Panc1 (cell line): ENCODE measurements at regions not wholly inside any gene's neighbourhood (a gene's known extent, or its start where the extent isn't known, plus 50 kb on each side); places are given as distances from the start of the nearest gene placed in this dataset.

Source experiments
- ATAC-seq: fragments of 200-7000 bp; cut with Tn5 transposase; 2 replicates; pipeline ENCODE4 v1.9.1; 2020; ENCODE audit warnings: mild to moderate bottlenecking, moderate library complexity
- BruUV-seq: library from RNA; stranded (reverse); fragments of 400-500 nt; replicated peaks from 2 replicates; lab custom pipeline; 2021; lab: Mats Ljungman, UMichigan
- CTCF ChIA-PET: fragments of 300-600 bp; sonication (Branson Sonifier 250); formaldehyde crosslinking; loops from one replicate; lab custom pipeline; 2022; ENCODE audit warnings: antibody characterized with exemption; lab: Charles Lee
- POLR2A ChIA-PET: fragments of 300-600 bp; sonication (Branson Sonifier 250); formaldehyde crosslinking; loops from one replicate; lab custom pipeline; 2022; ENCODE audit warnings: antibody characterized with exemption; lab: Charles Lee
- DNase-seq: peaks from one replicate; pipeline ENCODE4 v3.0.0-alpha.2; 2010; ENCODE audit warnings: low read depth, low spot score
- H3K27ac ChIP-seq: 2 replicates; pipeline ENCODE4 v1.5.1; 2011; ENCODE audit warnings: mild to moderate bottlenecking, low read length, inconsistent platforms
- H3K27me3 ChIP-seq: fragments of 200-500 bp; sonication (Bioruptor generic); 2 replicates; pipeline ENCODE4 v1.6.0; 2014; ENCODE audit warnings: low read length, inconsistent platforms; ENCODE audit not compliant: control insufficient read depth, insufficient read depth
- H3K36me3 ChIP-seq: fragments of 200-500 bp; sonication (Bioruptor generic); 2 replicates; pipeline ENCODE4 v1.5.1; 2014; ENCODE audit warnings: inconsistent platforms, mild to moderate bottlenecking, low read length, moderate library complexity; ENCODE audit not compliant: control insufficient read depth, insufficient read depth
- H3K4me1 ChIP-seq: 2 replicates; pipeline ENCODE4 v1.5.1; 2011; ENCODE audit warnings: inconsistent platforms, mild to moderate bottlenecking, low read length, moderate library complexity; ENCODE audit not compliant: control insufficient read depth, insufficient read depth
- H3K4me3 ChIP-seq, 2 experiments: 2 replicates each; pipeline ENCODE4 v1.5.1; 2011 to 2012; ENCODE audit warnings: low read depth in 2 of 2, low read length in 2 of 2, mild to moderate bottlenecking in 2 of 2, inconsistent platforms in 1 of 2, moderate library complexity in 1 of 2
- H3K9me3 ChIP-seq: fragments of 200-500 bp; sonication (Bioruptor generic); 2 replicates; pipeline ENCODE4 v1.5.1; 2014; ENCODE audit warnings: low read depth, mild to moderate bottlenecking, inconsistent platforms, low read length, moderate library complexity; ENCODE audit not compliant: control insufficient read depth, insufficient read depth
- POLR2AphosphoS5 ChIP-seq: IDR thresholded peaks from 2 replicates; pipeline ENCODE4 v1.6.1; 2012; ENCODE audit warnings: mild to moderate bottlenecking, low read depth, low read length, moderate library complexity
- SIN3A ChIP-seq: IDR thresholded peaks from 2 replicates; pipeline ENCODE4 v1.6.1; 2012; ENCODE audit warnings: low read depth, mild to moderate bottlenecking, low read length, moderate library complexity, borderline replicate concordance; ENCODE audit not compliant: insufficient read depth
- TCF7L2 ChIP-seq: IDR thresholded peaks from 2 replicates; pipeline ENCODE4 v1.6.1; 2011; ENCODE audit warnings: mild to moderate bottlenecking, low read depth, low read length, inconsistent platforms
- in situ Hi-C: cut with HindIII; loops from 2 replicates; pipeline ENCODE4 v1.10.0; 2016; ENCODE audit warnings: low sequenced_read_pairs, low pct_unique_long_range_greater_than_20kb
- intact Hi-C: fragments of 100-400 bp; cut with micrococcal nuclease; formaldehyde crosslinking; loops from one replicate; pipeline ENCODE4 v1.10.0; 2022; ENCODE audit not compliant: unreplicated experiment
- TF ChIP-seq, protein P1 (sequence below), 2 experiments: IDR thresholded peaks; 2 replicates each; pipeline ENCODE4 v1.6.1; 2011 to 2012; ENCODE audit warnings: low read depth in 2 of 2, control low read depth in 1 of 2, low read length in 1 of 2, mild to moderate bottlenecking in 1 of 2, moderate library complexity in 1 of 2; ENCODE audit not compliant: insufficient read depth in 1 of 2
- TF ChIP-seq, protein P2 (sequence below): fragments of 450-650 bp; IDR thresholded peaks from 2 replicates; pipeline ENCODE4 v1.5.1; 2017; ENCODE audit warnings: mild to moderate bottlenecking

DNA sequence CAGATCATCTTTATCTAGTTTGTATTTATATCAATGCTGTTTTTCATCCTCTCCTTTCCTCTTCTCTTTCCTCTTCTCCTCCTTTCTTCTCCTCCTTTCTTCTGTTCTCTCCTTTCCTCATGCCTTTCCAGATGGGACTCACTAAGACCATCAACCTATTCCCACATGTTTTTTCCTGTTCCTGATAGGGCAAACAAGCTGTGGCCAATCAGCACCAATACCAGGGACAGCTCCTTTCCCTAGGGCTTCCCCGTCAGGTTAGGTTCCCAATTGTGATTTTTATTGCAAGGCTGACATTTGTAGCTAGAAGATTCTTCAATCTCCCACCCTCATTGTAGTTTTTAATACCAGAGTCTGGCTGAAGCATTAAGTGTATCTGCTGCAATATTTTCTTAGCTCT, 76.3 kb upstream of the COL8A1 start:
- ChIA-PET CTCF (no interaction called here), POLR2A (no interaction called here)
- TF ChIP-seq, protein P1, sequence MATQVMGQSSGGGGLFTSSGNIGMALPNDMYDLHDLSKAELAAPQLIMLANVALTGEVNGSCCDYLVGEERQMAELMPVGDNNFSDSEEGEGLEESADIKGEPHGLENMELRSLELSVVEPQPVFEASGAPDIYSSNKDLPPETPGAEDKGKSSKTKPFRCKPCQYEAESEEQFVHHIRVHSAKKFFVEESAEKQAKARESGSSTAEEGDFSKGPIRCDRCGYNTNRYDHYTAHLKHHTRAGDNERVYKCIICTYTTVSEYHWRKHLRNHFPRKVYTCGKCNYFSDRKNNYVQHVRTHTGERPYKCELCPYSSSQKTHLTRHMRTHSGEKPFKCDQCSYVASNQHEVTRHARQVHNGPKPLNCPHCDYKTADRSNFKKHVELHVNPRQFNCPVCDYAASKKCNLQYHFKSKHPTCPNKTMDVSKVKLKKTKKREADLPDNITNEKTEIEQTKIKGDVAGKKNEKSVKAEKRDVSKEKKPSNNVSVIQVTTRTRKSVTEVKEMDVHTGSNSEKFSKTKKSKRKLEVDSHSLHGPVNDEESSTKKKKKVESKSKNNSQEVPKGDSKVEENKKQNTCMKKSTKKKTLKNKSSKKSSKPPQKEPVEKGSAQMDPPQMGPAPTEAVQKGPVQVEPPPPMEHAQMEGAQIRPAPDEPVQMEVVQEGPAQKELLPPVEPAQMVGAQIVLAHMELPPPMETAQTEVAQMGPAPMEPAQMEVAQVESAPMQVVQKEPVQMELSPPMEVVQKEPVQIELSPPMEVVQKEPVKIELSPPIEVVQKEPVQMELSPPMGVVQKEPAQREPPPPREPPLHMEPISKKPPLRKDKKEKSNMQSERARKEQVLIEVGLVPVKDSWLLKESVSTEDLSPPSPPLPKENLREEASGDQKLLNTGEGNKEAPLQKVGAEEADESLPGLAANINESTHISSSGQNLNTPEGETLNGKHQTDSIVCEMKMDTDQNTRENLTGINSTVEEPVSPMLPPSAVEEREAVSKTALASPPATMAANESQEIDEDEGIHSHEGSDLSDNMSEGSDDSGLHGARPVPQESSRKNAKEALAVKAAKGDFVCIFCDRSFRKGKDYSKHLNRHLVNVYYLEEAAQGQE (IDR thresholded peaks at IDR 0.05; ENCODE audit: insufficient read depth in 1 of 2, low read depth in 2 of 2, low read length in 1 of 2): peak; percentile 32 to 59; a peak in 1 of 4 replicates
- TF ChIP-seq TCF7L2: no peak
- TF ChIP-seq, protein P2, sequence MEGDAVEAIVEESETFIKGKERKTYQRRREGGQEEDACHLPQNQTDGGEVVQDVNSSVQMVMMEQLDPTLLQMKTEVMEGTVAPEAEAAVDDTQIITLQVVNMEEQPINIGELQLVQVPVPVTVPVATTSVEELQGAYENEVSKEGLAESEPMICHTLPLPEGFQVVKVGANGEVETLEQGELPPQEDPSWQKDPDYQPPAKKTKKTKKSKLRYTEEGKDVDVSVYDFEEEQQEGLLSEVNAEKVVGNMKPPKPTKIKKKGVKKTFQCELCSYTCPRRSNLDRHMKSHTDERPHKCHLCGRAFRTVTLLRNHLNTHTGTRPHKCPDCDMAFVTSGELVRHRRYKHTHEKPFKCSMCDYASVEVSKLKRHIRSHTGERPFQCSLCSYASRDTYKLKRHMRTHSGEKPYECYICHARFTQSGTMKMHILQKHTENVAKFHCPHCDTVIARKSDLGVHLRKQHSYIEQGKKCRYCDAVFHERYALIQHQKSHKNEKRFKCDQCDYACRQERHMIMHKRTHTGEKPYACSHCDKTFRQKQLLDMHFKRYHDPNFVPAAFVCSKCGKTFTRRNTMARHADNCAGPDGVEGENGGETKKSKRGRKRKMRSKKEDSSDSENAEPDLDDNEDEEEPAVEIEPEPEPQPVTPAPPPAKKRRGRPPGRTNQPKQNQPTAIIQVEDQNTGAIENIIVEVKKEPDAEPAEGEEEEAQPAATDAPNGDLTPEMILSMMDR: no peak
- no peak for TF ChIP-seq SIN3A
- TF ChIP-seq POLR2AphosphoS5: no peak
- Histone ChIP-seq H3K4me1 (no peaks in the 10 kb centered on the region), H3K36me3 (no peaks in the 10 kb centered on the region), H3K9me3 (no peaks in the 10 kb centered on the region), H3K27ac (no peak overlapping the region), H3K27me3 (no peaks in the 10 kb centered on the region), H3K4me3 (no peak overlapping the region)
- no TSS peak for BruUV-seq
- DNase-seq (no peak), ATAC-seq (no peak)
- intact Hi-C loops: no loop called here
- in situ Hi-C loops: no loop called here

DNA sequence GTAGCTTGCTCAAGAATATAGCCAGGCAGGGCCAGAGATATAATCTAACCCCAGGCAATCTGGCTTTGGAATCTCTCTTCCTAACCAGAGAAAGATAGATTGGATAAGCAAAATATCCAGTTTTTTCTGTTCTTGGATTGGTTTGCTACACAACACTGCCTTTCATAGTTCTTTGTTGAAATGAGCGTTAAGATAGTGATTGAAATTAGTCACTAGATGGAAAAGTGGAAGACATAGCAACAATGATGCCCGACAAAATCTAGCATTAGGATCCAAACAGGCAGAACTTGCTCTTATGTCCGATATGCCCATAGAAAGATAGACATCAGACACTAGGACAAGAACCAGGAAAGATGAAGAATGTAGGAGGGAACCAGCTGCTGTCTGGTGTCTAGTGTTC, 77.3 kb upstream of the COL8A1 start:
- BruUV-seq: no TSS peak
- Histone ChIP-seq H3K27me3 (no peaks in the 10 kb centered on the region), H3K4me1 (no peaks in the 10 kb centered on the region), H3K27ac (no peak overlapping the region), H3K36me3 (no peaks in the 10 kb centered on the region), H3K9me3 (no peaks in the 10 kb centered on the region), H3K4me3 (no peak overlapping the region)
- TF ChIP-seq, protein P1 (IDR thresholded peaks at IDR 0.05; ENCODE audit: insufficient read depth in 1 of 2, low read depth in 2 of 2, low read length in 1 of 2): no peak
- TF ChIP-seq POLR2AphosphoS5 (no peak), SIN3A (no peak), TCF7L2 (no peak)
- TF ChIP-seq, protein P2: no peak
- CTCF ChIA-PET: no interaction called here
- no peak for ATAC-seq
- DNase-seq: no peak
- in situ Hi-C loops (no loop called here), intact Hi-C loops (no loop called here)
- POLR2A ChIA-PET: no interaction called here
